Left colon (tissue), 2 donors: ENCODE measurements at regions not wholly inside any gene's neighbourhood (a gene's known extent, or its start where the extent isn't known, plus 50 kb on each side); places are given as distances from the start of the nearest gene placed in this dataset.
A peak's percentile ranks its signal among the peaks of the same experiment; 100 is the strongest.
"Not testable (repeated sequence)": the region's sequence is repeated elsewhere in the genome, so short reads cannot be mapped to it uniquely, and the experiment has no call there.

ENCODE experiments used
- ATAC-seq: fragments of 200-7000 bp; cut with Tn5 transposase; one replicate; pipeline ENCODE4 v1.9.1; 2020; ENCODE audit warnings: mild to moderate bottlenecking, moderate library complexity
- DNase-seq, 2 donors: peaks; one replicate each; pipeline ENCODE4 v3.0.0-alpha.2; 2020
- intact Hi-C, 2 donors: fragments of 100-400 bp; cut with DNase I in 1 of 2; cut with micrococcal nuclease in 1 of 2; formaldehyde crosslinking; loops; one replicate each; pipeline versions ENCODE4 v1.11.2 to v1.14.0; 2022; cut with DNase I, micrococcal nuclease
- donor health status: DM: no; HTN: no; CAD: no.
- donor health status: DM: yes; HTN: yes; CAD: no.

- DNase-seq (no peak), ATAC-seq (no peak)
- intact Hi-C loops: no loop called here
These were observed 126.5 kb upstream of the WDFY3 start for GRCh38 chr4:85092943-85093342.

- no peak for ATAC-seq
- no peak for DNase-seq
- intact Hi-C loops: no loop called here
These were observed 128.2 kb upstream of the WDFY3 start for GRCh38 chr4:85094735-85095134.

DNA sequence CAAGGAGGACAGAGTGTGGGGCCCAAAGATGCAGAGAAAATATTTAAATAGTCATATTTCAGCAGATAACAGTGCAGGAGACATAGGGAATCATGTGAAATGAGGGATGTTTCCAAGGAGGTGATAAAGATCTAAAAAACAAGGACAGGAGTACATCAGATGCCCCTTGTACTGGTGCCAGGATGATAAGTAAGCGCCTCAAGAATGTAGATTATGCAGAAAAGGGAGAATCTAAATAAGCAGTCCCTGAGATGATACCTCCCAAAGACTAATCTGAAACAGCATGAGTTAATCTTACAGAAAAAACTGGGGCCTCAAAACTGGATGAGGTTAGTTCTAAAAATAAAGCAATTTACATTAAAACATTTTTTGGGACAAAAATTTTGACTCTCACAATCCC is 136.1 kb upstream of the WDFY3 start:
- intact Hi-C loops: no loop called here
- no peak for DNase-seq
- ATAC-seq: no peak

DNA sequence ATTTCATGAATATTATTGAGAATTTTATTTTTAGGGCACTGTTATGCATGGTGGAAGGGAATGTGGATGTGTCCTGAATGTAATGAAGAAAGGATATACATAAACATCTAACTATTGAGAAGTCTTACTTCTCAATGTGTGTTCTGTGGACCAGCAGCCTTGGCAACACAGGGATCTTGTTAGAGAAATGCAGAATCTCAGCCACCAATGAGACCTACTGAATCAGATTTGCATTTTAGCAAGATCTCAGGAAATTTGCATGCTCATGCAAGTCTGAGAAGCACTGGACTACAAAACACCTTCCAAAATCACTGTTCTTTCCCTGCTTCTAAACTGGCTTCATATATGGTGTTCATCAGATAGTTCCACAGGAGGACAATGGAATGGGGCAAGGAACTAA is 139.7 kb upstream of the WDFY3 start:
- DNase-seq: no peak
- no peak for ATAC-seq
- intact Hi-C loops: no loop called here

DNA sequence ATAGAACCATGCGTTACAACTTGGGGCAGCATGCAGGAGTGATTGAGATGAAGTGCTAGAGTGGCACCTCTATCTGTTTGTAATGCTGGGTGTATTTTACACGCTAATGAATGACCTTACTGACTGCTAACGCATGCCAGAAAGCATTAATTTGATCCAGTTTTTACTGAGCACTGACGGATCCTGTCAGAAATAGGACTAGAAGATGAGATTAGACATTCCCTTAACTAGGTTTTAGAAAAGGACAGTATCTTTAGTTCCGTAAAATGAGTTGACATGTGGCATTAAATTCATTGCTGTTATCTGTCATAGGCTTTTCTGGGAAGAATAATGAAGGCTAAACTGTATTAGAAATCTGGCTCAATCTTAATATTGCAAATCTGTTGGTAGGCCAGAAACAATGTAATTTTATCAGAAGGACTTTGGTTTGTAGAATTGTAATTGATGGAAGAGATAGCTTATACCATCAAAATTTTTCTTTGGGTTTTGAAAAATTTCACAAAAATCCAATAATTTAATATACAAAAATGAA is 140.4 kb upstream of the WDFY3 start:
- intact Hi-C loops: no loop called here
- DNase-seq (no peak), ATAC-seq (no peak)

- ATAC-seq (no peak), DNase-seq (no peak)
- intact Hi-C loops: no loop called here
These were observed 141.1 kb upstream of the WDFY3 start for GRCh38 chr4:85107553-85107952.

DNA sequence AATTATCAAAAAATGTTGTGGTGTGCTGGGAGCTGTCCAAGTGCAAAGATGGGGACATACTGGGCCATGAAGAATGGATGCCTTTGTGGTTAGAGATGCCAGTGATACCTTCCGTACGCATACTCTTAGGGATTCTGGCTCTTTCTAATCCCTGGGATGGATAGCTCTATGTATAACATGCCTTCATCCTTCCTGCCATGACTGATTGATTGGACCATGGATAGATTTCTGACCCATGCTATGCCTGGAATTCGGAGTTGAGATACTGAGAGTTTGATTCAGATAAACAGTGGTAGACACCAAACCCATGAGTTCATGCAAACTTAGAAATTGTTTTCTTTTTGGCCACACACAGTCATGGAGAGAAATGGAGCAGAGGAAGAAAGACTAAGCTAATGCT is 147.2 kb upstream of the WDFY3 start:
- intact Hi-C loops: no loop called here
- no peak for ATAC-seq
- no peak for DNase-seq

DNA sequence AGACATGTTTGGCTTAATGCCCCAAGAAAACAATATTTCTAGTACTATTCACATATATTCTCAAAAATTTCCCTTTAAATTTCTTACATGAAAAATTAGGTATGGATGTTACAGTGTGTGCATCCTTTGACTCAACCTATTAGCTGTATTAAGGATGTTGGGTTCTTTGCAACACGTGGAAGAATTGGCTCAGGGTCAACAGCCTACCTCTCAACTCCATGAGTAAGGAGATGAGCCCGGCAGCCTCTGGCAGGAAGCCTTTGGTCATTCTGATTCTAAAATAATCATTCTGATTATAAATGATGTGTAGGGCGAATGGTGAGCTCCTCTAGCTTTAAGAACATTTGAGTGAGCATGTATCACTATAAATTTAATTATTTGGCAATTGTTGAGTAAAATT is 148.0 kb upstream of the WDFY3 start:
- intact Hi-C loops: no loop called here
- ATAC-seq (no peak), DNase-seq (no peak)

DNA sequence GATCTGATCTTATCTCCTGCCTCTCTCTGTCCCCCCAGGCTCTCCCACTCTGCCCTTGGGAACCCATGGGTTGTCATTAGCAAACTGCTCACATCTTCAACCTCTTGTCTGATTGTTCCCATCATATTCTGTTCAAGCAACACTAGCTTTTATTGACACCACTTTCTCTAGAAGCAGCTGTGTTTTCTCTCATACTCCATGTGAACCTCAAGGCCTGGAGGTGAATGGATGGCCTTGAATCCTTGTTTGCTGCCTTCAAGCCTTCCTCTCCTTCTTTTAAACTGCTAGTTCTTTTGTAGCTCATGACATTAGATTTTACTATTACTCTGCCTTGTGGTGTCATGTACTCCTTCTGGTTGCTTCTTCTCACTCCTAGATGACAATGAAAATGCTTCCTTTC is 149.5 kb upstream of the WDFY3 start:
- ATAC-seq: no peak
- no peak for DNase-seq
- intact Hi-C loops: no loop called here

- ATAC-seq: no peak
- intact Hi-C loops: no loop called here
- DNase-seq: no peak
These were observed 159.2 kb upstream of the WDFY3 start for GRCh38 chr4:85125688-85126087.

DNA sequence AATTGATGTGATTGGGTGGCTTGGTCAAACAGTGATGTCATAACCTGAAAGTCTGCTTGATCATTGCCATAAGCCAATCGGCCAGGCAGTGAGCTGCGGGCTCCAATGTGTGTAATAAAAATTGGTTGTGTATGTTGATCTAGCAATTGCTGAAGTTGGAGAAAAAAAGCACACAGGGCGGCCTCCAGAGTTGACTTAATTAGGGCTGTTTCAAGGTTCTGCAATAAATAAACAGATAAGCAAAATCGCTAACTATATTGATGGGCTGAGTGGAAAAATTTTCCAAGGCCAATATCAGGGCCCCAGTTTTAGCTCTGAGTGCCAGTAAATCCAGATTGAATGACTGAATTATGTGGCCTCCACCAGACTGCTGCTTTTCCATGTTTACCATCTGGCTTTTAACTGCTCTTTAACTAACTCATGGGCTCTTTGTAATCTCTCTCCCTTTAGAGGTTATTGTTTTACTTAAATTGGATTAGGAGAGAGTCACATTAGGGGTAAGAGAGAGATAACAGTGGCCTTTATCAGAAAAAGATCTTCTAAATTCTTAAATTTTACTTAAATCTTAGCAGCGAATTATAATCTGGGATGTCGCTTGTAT is 160.6 kb upstream of the WDFY3 start:
- DNase-seq (no peak), ATAC-seq (no peak)
- intact Hi-C loops: no loop called here

GRCh38 chr4:85127653-85128052 is 161.2 kb upstream of the WDFY3 start:
- no peak for DNase-seq
- intact Hi-C loops: no loop called here
- ATAC-seq: no peak

- DNase-seq: no peak
- intact Hi-C loops: no loop called here
- ATAC-seq: peak; percentile 83
These were observed 162.0 kb upstream of the WDFY3 start for GRCh38 chr4:85128246-85129204.

DNA sequence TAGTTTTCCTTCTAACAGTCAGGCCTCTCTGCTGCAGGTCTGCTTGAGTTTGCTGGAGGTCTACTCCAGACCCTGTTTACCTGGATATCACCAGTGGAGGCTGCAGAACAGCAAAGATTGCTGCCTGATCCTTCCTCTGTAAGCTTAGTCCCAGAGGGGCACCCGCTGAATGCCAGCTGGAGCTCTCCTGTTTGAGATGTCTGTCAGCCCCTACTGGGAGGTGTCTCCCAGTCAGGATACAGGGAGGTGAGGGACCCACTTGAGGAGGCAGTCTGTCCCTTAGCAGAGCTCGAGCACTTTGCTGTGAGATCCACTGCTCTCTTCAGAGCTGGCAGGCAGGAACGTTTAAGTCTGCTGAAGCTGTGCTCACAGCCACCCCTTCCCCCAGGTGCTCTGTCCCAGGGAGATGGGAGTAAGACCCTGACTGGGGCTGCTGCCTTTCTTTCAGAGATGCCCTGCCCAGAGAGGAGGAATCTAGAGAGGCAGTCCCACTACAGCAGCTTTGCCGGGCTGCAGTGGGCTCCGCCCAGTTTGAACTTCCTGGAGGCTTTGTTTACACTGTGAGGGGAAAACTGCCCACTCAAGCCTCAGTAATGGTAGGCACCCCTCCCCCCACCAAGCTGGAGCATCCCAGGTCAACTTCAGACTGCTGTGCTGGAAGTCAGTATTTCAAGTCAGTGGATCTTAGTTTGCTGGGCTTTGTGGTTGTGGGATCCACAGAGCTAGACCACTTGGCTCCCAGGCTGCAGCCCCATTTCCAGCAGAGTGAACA is 163.1 kb upstream of the WDFY3 start:
- intact Hi-C loops: not testable (repeated sequence)
- DNase-seq: peak in 1 of 2 donors; percentile 16
- ATAC-seq: peak; percentile 40

- ATAC-seq (no peak), DNase-seq (no peak)
- intact Hi-C loops: no loop called here
These were observed 165.6 kb upstream of the WDFY3 start for GRCh38 chr4:85132117-85132516.

DNA sequence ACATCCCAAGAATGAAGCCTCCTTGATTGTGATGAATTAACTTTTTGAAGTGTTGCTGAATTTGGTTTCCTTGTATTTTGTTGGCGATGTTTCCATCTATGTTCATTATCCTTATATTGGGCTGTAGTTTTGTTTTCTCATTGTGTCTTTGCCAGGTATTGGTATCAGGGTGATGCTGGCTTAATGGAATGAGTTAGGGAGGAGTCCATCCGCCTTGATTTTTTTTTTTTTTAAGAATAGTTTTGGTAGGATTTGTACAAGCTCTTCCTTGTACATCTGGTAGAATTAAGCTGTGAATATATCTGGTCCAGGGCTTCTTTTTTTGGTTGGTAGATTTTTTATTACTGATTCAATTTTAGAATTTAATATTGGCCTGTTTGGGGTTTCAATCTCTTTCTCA is 166.1 kb upstream of the WDFY3 start:
- intact Hi-C loops: no loop called here
- ATAC-seq (no peak), DNase-seq (no peak)

GRCh38 chr4:85139749-85140148 is 173.3 kb upstream of the WDFY3 start:
- intact Hi-C loops, ATAC-seq, DNase-seq: not testable (repeated sequence)

GRCh38 chr4:85142451-85142850 is 176.0 kb upstream of the WDFY3 start:
- DNase-seq (no peak), ATAC-seq (no peak)
- intact Hi-C loops: no loop called here

DNA sequence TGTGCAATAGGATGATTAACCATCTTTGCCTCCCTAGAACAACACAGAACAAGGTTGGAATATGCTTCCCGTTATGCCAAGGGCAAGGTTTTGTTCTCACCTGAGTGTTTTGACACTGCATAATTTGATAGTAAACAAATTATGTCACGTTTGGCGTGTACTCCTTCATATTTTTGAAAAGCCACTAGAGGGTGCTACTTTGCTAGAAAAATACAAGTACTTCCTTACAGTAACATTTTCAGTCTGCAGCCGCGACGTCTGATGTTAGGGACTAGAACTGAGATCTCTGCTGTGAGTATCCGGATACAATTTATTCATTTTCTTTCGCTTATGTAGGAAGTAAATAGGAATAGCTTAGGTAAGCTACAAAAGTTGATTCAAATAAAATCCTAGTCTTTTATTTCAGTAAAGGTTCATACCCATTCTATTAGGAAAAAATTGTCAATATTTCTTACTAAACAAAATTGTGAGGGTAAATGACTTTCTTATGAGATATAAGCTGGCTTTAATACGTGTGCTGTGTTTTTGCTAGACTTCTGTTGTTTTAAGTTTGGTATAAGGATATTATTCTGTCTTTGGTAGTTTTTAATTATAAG is 181.1 kb upstream of the WDFY3 start:
- intact Hi-C loops: loop anchor here in 1 of 2 donors (2.0 to 5.0 kb wide), 2 partner anchors 599 to 820 kb away; no protein-coding TSS in a partner anchor
- ATAC-seq (peak; percentile 78), DNase-seq (peak; percentile 26 to 56)
